Upper lobe of right lung (tissue), 1 donor: ENCODE measurements at regions not wholly inside any gene's neighbourhood (a gene's known extent, or its start where the extent isn't known, plus 50 kb on each side); places are given as distances from the start of the nearest gene placed in this dataset.

Source experiments
- ATAC-seq: fragments of 200-7000 bp; cut with Tn5 transposase; one replicate; pipeline ENCODE4 v1.9.1; 2020; ENCODE audit warnings: mild to moderate bottlenecking, moderate library complexity
- DNase-seq: peaks from one replicate; pipeline ENCODE4 v3.0.0-alpha.2; 2020
- H3K27ac ChIP-seq: fragments of 200-600 bp; one replicate; pipeline ENCODE4 v1.8.0; 2022
- H3K27me3 ChIP-seq: fragments of 200-600 bp; one replicate; pipeline ENCODE4 v1.8.0; 2022; ENCODE audit warnings: mild to moderate bottlenecking
- H3K36me3 ChIP-seq: fragments of 200-600 bp; one replicate; pipeline ENCODE4 v1.8.0; 2022
- H3K4me1 ChIP-seq: fragments of 200-600 bp; one replicate; pipeline ENCODE4 v1.8.0; 2022
- H3K4me3 ChIP-seq: fragments of 200-600 bp; one replicate; pipeline ENCODE4 v1.8.0; 2022; ENCODE audit warnings: mild to moderate bottlenecking
- H3K9me3 ChIP-seq: fragments of 200-600 bp; one replicate; pipeline ENCODE4 v1.8.0; 2022
- intact Hi-C: fragments of 100-400 bp; cut with DNase I; formaldehyde crosslinking; loops from one replicate; pipeline ENCODE4 v1.11.0; 2022
- TF ChIP-seq, protein P1 (sequence below): fragments of 200-600 bp; IDR thresholded peaks from one replicate; pipeline ENCODE4 v1.8.0; 2022; ENCODE audit warnings: antibody characterized with exemption
- donor health status: DM: no; HTN: yes; CAD: no; lungs with severe emphysema.

GRCh38 chr20:57881466-57882385 lies 171.9 kb upstream of the PMEPA1 start:
- DNase-seq (no peak), ATAC-seq (no peak)
- H3K27ac ChIP-seq, result no peak overlapping the region
- no peak overlapping the region for H3K4me3 ChIP-seq
- no peaks in the 10 kb centered on the region for H3K27me3 ChIP-seq
- H3K36me3 ChIP-seq, result no peaks in the 10 kb centered on the region
- H3K9me3 ChIP-seq, result no peaks in the 10 kb centered on the region
- TF ChIP-seq, protein P1, sequence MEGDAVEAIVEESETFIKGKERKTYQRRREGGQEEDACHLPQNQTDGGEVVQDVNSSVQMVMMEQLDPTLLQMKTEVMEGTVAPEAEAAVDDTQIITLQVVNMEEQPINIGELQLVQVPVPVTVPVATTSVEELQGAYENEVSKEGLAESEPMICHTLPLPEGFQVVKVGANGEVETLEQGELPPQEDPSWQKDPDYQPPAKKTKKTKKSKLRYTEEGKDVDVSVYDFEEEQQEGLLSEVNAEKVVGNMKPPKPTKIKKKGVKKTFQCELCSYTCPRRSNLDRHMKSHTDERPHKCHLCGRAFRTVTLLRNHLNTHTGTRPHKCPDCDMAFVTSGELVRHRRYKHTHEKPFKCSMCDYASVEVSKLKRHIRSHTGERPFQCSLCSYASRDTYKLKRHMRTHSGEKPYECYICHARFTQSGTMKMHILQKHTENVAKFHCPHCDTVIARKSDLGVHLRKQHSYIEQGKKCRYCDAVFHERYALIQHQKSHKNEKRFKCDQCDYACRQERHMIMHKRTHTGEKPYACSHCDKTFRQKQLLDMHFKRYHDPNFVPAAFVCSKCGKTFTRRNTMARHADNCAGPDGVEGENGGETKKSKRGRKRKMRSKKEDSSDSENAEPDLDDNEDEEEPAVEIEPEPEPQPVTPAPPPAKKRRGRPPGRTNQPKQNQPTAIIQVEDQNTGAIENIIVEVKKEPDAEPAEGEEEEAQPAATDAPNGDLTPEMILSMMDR, result no peak
- no peaks in the 10 kb centered on the region for H3K4me1 ChIP-seq
- intact Hi-C loops, result no loop called here

DNA sequence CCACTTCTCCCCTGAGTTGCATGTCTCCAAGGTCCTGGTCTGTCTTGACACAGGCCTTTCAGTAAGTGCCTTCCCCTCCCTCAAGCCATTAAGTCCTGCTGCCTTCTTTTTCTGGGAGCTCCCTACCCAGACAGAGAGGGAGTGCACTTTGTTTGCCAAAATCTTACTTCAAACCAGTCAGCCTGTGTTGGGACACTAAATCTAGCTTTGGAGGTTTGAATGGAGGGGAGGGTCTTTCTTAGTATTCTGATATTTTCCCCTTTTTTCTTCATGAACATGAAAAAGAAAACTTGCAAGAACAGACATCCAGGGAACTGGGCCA lies 170.7 kb upstream of the PMEPA1 start:
- H3K9me3 ChIP-seq, result no peaks in the 10 kb centered on the region
- DNase-seq (no peak), ATAC-seq (no peak)
- H3K27me3 ChIP-seq, result no peaks in the 10 kb centered on the region
- H3K4me1 ChIP-seq, result no peaks in the 10 kb centered on the region
- intact Hi-C loops, result no loop called here
- TF ChIP-seq, protein P1, result no peak
- no peaks in the 10 kb centered on the region for H3K36me3 ChIP-seq
- H3K27ac ChIP-seq, result no peak overlapping the region
- no peak overlapping the region for H3K4me3 ChIP-seq

- Histone ChIP-seq H3K9me3 (no peaks in the 10 kb centered on the region), H3K27me3 (no peaks in the 10 kb centered on the region), H3K27ac (no peak overlapping the region), H3K4me1 (no peaks in the 10 kb centered on the region), H3K36me3 (no peaks in the 10 kb centered on the region), H3K4me3 (no peak overlapping the region)
- DNase-seq, result no peak
- TF ChIP-seq, protein P1, result no peak
- no peak for ATAC-seq
- intact Hi-C loops, result no loop called here
Observed at GRCh38 chr20:57879779-57880570, 170.2 kb upstream of the PMEPA1 start.

DNA sequence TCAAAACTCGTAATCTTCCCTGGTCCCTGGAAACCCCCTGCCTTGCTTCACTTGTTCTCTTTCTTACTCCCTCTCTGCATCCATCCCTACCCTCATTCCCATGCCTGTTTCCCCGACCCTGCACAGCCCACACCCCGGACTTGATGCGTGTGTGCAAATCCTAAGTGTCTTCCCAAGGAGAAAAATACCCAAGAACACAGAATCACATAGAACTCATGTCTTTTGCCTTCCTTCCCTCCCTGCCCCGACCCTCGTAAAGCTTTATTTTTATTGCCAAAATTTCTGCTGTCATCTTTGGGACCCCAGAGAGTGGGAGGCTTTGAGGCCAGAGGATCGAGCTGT lies 169.6 kb upstream of the PMEPA1 start:
- Histone ChIP-seq H3K27ac (no peak overlapping the region), H3K9me3 (no peaks in the 10 kb centered on the region), H3K27me3 (no peaks in the 10 kb centered on the region), H3K4me3 (no peak overlapping the region), H3K4me1 (no peaks in the 10 kb centered on the region), H3K36me3 (no peaks in the 10 kb centered on the region)
- TF ChIP-seq, protein P1, result no peak
- ATAC-seq (no peak), DNase-seq (no peak)
- intact Hi-C loops, result no loop called here

DNA sequence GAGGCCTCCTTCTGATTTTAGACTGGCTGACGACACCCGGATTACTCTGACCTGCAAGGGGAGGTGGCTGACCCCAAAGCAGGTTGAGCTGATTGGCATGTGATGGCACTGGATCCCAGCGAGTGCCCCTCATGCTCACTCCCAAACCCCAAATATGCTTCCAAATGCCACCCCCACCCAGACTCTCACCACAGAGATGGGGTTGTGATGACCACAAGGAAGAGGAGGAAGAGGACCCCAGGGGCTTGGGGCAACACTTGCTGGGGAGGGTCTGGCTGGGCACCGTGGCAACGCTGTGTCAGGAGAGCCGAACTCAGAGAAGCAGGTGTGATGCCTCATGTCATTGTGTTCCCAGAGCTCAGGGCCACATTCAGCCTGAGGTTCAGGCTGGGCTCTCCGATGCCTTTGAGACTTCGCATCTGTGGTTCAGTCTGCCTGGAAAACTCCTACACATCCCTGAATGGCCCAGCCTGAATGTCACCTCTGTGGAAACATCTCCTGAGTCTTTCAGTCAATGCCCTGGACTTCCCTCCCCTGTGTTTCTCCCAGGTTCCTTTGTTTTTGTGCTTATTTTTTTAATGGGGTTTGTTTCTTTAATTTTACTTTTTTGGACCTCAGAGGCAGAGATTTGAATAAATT lies 169.1 kb upstream of the PMEPA1 start:
- Histone ChIP-seq H3K9me3 (no peaks in the 10 kb centered on the region), H3K27me3 (no peaks in the 10 kb centered on the region), H3K36me3 (no peaks in the 10 kb centered on the region), H3K4me3 (no peak overlapping the region), H3K27ac (no peak overlapping the region), H3K4me1 (no peaks in the 10 kb centered on the region)
- TF ChIP-seq, protein P1, result no peak
- no peak for ATAC-seq
- DNase-seq, result no peak
- intact Hi-C loops, result no loop called here
